Fibroblast of lung (primary cell): ENCODE measurements at regions not wholly inside any gene's neighbourhood (a gene's known extent, or its start where the extent isn't known, plus 50 kb on each side); places are given as distances from the start of the nearest gene placed in this dataset.

Experiments used
- EZH2 ChIP-seq: IDR thresholded peaks from 2 replicates; pipeline ENCODE4 v1.5.1; 2012; ENCODE audit warnings: low read length, control low read depth, mild to moderate bottlenecking; ENCODE audit errors: missing control alignments
- TF ChIP-seq, protein P1 (sequence below), 2 donors: IDR thresholded peaks in 1 of 2; conservative IDR thresholded peaks in 1 of 2; 1 replicate in 1 of 2; 2 replicates in 1 of 2; pipeline ENCODE4 v1.5.1; 2011 to 2012; ENCODE audit warnings: low read length in 2 of 2, control low read depth in 1 of 2, inconsistent platforms in 1 of 2, low read depth in 1 of 2, mild to moderate bottlenecking in 1 of 2

DNA sequence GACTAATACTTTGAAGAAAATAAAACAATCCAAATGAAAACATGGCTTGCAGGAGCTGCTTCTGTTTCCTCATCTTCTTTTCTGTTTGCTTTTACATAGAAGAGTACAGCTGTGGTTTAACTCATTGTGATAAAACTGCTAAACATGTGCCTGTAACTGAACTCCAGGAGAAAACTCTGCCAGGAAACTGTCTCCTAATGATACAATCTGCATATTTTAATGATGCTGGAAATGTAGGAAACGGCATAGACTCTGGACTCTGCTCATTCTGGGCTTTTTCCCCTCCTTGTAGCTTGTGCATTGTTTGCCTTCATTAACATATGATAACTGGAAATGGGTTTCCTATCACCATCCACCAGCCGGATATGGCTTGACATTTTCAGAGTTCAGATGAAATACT lies 813.3 kb upstream of the WWC1 start:
- TF ChIP-seq, protein P1, sequence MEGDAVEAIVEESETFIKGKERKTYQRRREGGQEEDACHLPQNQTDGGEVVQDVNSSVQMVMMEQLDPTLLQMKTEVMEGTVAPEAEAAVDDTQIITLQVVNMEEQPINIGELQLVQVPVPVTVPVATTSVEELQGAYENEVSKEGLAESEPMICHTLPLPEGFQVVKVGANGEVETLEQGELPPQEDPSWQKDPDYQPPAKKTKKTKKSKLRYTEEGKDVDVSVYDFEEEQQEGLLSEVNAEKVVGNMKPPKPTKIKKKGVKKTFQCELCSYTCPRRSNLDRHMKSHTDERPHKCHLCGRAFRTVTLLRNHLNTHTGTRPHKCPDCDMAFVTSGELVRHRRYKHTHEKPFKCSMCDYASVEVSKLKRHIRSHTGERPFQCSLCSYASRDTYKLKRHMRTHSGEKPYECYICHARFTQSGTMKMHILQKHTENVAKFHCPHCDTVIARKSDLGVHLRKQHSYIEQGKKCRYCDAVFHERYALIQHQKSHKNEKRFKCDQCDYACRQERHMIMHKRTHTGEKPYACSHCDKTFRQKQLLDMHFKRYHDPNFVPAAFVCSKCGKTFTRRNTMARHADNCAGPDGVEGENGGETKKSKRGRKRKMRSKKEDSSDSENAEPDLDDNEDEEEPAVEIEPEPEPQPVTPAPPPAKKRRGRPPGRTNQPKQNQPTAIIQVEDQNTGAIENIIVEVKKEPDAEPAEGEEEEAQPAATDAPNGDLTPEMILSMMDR (conservative IDR thresholded peaks at IDR 0.05 in 1 of 2, IDR thresholded peaks at IDR 0.05 in 1 of 2; ENCODE audit: low read depth in 1 of 2, low read length in 2 of 2): no peak
- no peak for TF ChIP-seq EZH2
